ENCODE measurements at regions not wholly inside any gene's neighbourhood (a gene's known extent, or its start where the extent isn't known, plus 50 kb on each side); places are given as distances from the start of the nearest gene placed in this dataset.

GRCh38 chr2:58853420-58853819, 612.3 kb upstream of the FANCL start:
- H3K36me3 ChIP-seq (ENCODE audit: insufficient read depth, low read length), result no peaks in the 10 kb centered on the region
- H3K4me3 Mint-ChIP-seq, result no peak overlapping the region
- intact Hi-C loops (cut with micrococcal nuclease), result no loop called here
- H3K9me3 Mint-ChIP-seq, result peaks cover 0 to 5% (median 0%) of the 10 kb centered on the region in 8 donors
- DNase-seq, result no peak
- H3K4me1 ChIP-seq (ENCODE audit: insufficient read depth, low read length), result no peaks in the 10 kb centered on the region
- POLR2A ChIA-PET (ENCODE audit: partially characterized antibody), result no interaction called here
- H3K4me3 ChIP-seq (ENCODE audit: low read length in 2 of 2), result no peak overlapping the region
- no peaks in the 10 kb centered on the region for H3K27me3 Mint-ChIP-seq
- CTCF ChIA-PET (ENCODE audit: partially characterized antibody), result no interaction called here
- H3K27ac ChIP-seq (ENCODE audit: low read depth, low read length), result no peak overlapping the region
- no peaks in the 10 kb centered on the region for H3K9me3 ChIP-seq (ENCODE audit: control insufficient read depth in 1 of 2, low read length in 2 of 2)
- peaks cover 0 to 3% of the 10 kb centered on the region in 2 donors for H3K36me3 Mint-ChIP-seq
- no peaks in the 10 kb centered on the region for H3K4me1 Mint-ChIP-seq
- no peak overlapping the region for H3K27ac Mint-ChIP-seq
- no peaks in the 10 kb centered on the region for H3K27me3 ChIP-seq (ENCODE audit: insufficient read depth, low read length)

GRCh38 chr2:58852905-58853304, 611.8 kb upstream of the FANCL start:
- H3K36me3 ChIP-seq (ENCODE audit: insufficient read depth, low read length), result no peaks in the 10 kb centered on the region
- H3K27me3 ChIP-seq (ENCODE audit: insufficient read depth, low read length), result no peaks in the 10 kb centered on the region
- no peaks in the 10 kb centered on the region for H3K4me1 Mint-ChIP-seq
- no peak overlapping the region for H3K27ac ChIP-seq (ENCODE audit: low read depth, low read length)
- H3K9me3 Mint-ChIP-seq, result peaks cover 0 to 5% (median 0%) of the 10 kb centered on the region in 8 donors
- H3K4me3 Mint-ChIP-seq, result no peak overlapping the region
- no peak for DNase-seq
- H3K4me3 ChIP-seq (ENCODE audit: low read length in 2 of 2), result no peak overlapping the region
- no peaks in the 10 kb centered on the region for H3K9me3 ChIP-seq (ENCODE audit: control insufficient read depth in 1 of 2, low read length in 2 of 2)
- intact Hi-C loops (cut with micrococcal nuclease), result no loop called here
- no peaks in the 10 kb centered on the region for H3K4me1 ChIP-seq (ENCODE audit: insufficient read depth, low read length)
- ChIA-PET POLR2A (ENCODE audit: partially characterized antibody) (no interaction called here), CTCF (ENCODE audit: partially characterized antibody) (no interaction called here)
- no peaks in the 10 kb centered on the region for H3K27me3 Mint-ChIP-seq
- H3K36me3 Mint-ChIP-seq, result peaks cover 0 to 3% of the 10 kb centered on the region in 2 donors
- H3K27ac Mint-ChIP-seq, result no peak overlapping the region

- Mint-ChIP-seq H3K4me1 (no peaks in the 10 kb centered on the region), H3K36me3 (peaks cover 0 to 3% of the 10 kb centered on the region in 2 donors), H3K4me3 (no peak overlapping the region), H3K27ac (no peak overlapping the region), H3K9me3 (peaks cover 0 to 5% (median 0%) of the 10 kb centered on the region in 8 donors), H3K27me3 (no peaks in the 10 kb centered on the region)
- Histone ChIP-seq H3K27me3 (ENCODE audit: insufficient read depth, low read length) (no peaks in the 10 kb centered on the region), H3K4me3 (ENCODE audit: low read length in 2 of 2) (no peak overlapping the region), H3K36me3 (ENCODE audit: insufficient read depth, low read length) (no peaks in the 10 kb centered on the region), H3K9me3 (ENCODE audit: control insufficient read depth in 1 of 2, low read length in 2 of 2) (no peaks in the 10 kb centered on the region), H3K27ac (ENCODE audit: low read depth, low read length) (no peak overlapping the region), H3K4me1 (ENCODE audit: insufficient read depth, low read length) (no peaks in the 10 kb centered on the region)
- intact Hi-C loops (cut with micrococcal nuclease), result no loop called here
- POLR2A ChIA-PET (ENCODE audit: partially characterized antibody), result no interaction called here
- CTCF ChIA-PET (ENCODE audit: partially characterized antibody), result no interaction called here
- no peak for DNase-seq
These were observed 611.1 kb upstream of the FANCL start for GRCh38 chr2:58852243-58852642.

GRCh38 chr2:58851598-58851997, 610.5 kb upstream of the FANCL start:
- H3K27ac ChIP-seq (ENCODE audit: low read depth, low read length), result no peak overlapping the region
- H3K36me3 Mint-ChIP-seq, result no peaks in the 10 kb centered on the region
- no peaks in the 10 kb centered on the region for H3K27me3 ChIP-seq (ENCODE audit: insufficient read depth, low read length)
- no peak overlapping the region for H3K4me3 Mint-ChIP-seq
- intact Hi-C loops (cut with micrococcal nuclease), result no loop called here
- no peaks in the 10 kb centered on the region for H3K4me1 Mint-ChIP-seq
- ChIA-PET CTCF (ENCODE audit: partially characterized antibody) (no interaction called here), POLR2A (ENCODE audit: partially characterized antibody) (no interaction called here)
- no peak overlapping the region for H3K4me3 ChIP-seq (ENCODE audit: low read length in 2 of 2)
- H3K27ac Mint-ChIP-seq, result no peak overlapping the region
- no peaks in the 10 kb centered on the region for H3K9me3 ChIP-seq (ENCODE audit: control insufficient read depth in 1 of 2, low read length in 2 of 2)
- no peaks in the 10 kb centered on the region for H3K9me3 Mint-ChIP-seq
- no peaks in the 10 kb centered on the region for H3K27me3 Mint-ChIP-seq
- no peak for DNase-seq
- H3K36me3 ChIP-seq (ENCODE audit: insufficient read depth, low read length), result no peaks in the 10 kb centered on the region
- no peaks in the 10 kb centered on the region for H3K4me1 ChIP-seq (ENCODE audit: insufficient read depth, low read length)

GRCh38 chr2:58845011-58845410, 603.9 kb upstream of the FANCL start:
- Mint-ChIP-seq H3K27ac (no peak overlapping the region), H3K4me1 (no peaks in the 10 kb centered on the region), H3K9me3 (peaks cover 0 to 2% (median 0%) of the 10 kb centered on the region in 8 donors), H3K4me3 (no peak overlapping the region), H3K36me3 (no peaks in the 10 kb centered on the region), H3K27me3 (no peaks in the 10 kb centered on the region)
- ChIA-PET POLR2A (ENCODE audit: partially characterized antibody) (no interaction called here), CTCF (ENCODE audit: partially characterized antibody) (interaction anchor here (0.5 kb wide), 1 partner anchor 1090 kb away, joined by 3 read pairs; no protein-coding TSS in a partner anchor)
- Histone ChIP-seq H3K27me3 (ENCODE audit: insufficient read depth, low read length) (no peaks in the 10 kb centered on the region), H3K4me3 (ENCODE audit: low read length in 2 of 2) (no peak overlapping the region), H3K27ac (ENCODE audit: low read depth, low read length) (no peak overlapping the region), H3K4me1 (ENCODE audit: insufficient read depth, low read length) (no peaks in the 10 kb centered on the region), H3K36me3 (ENCODE audit: insufficient read depth, low read length) (no peaks in the 10 kb centered on the region), H3K9me3 (ENCODE audit: control insufficient read depth in 1 of 2, low read length in 2 of 2) (no peaks in the 10 kb centered on the region)
- DNase-seq, result no peak
- intact Hi-C loops (cut with micrococcal nuclease), result no loop called here

GRCh38 chr2:58842501-58843155, 601.5 kb upstream of the FANCL start:
- Histone ChIP-seq H3K27me3 (ENCODE audit: insufficient read depth, low read length) (no peaks in the 10 kb centered on the region), H3K27ac (ENCODE audit: low read depth, low read length) (no peak overlapping the region), H3K36me3 (ENCODE audit: insufficient read depth, low read length) (no peaks in the 10 kb centered on the region), H3K9me3 (ENCODE audit: control insufficient read depth in 1 of 2, low read length in 2 of 2) (no peaks in the 10 kb centered on the region), H3K4me1 (ENCODE audit: insufficient read depth, low read length) (no peaks in the 10 kb centered on the region), H3K4me3 (ENCODE audit: low read length in 2 of 2) (no peak overlapping the region)
- ChIA-PET POLR2A (ENCODE audit: partially characterized antibody) (no interaction called here), CTCF (ENCODE audit: partially characterized antibody) (no interaction called here)
- H3K9me3 Mint-ChIP-seq, result peaks cover 0 to 2% (median 0%) of the 10 kb centered on the region in 8 donors
- intact Hi-C loops (cut with micrococcal nuclease), result no loop called here
- no peaks in the 10 kb centered on the region for H3K27me3 Mint-ChIP-seq
- DNase-seq, result no peak
- H3K4me3 Mint-ChIP-seq, result no peak overlapping the region
- no peaks in the 10 kb centered on the region for H3K36me3 Mint-ChIP-seq
- no peaks in the 10 kb centered on the region for H3K4me1 Mint-ChIP-seq
- H3K27ac Mint-ChIP-seq, result no peak overlapping the region

GRCh38 chr2:58834404-58834803, 593.3 kb upstream of the FANCL start:
- H3K4me1 Mint-ChIP-seq, result no peaks in the 10 kb centered on the region
- DNase-seq, result no peak

More at GRCh38 chr2:58834404-58834803, 593.3 kb upstream of the FANCL start:
- Histone ChIP-seq H3K36me3 (ENCODE audit: insufficient read depth, low read length) (no peaks in the 10 kb centered on the region), H3K4me3 (ENCODE audit: low read length in 2 of 2) (no peak overlapping the region), H3K27ac (ENCODE audit: low read depth, low read length) (no peak overlapping the region), H3K27me3 (ENCODE audit: insufficient read depth, low read length) (no peaks in the 10 kb centered on the region), H3K4me1 (ENCODE audit: insufficient read depth, low read length) (no peaks in the 10 kb centered on the region), H3K9me3 (ENCODE audit: control insufficient read depth in 1 of 2, low read length in 2 of 2) (no peaks in the 10 kb centered on the region)
- Mint-ChIP-seq H3K27me3 (no peaks in the 10 kb centered on the region), H3K4me3 (no peak overlapping the region), H3K36me3 (no peaks in the 10 kb centered on the region), H3K9me3 (peaks cover 0 to 18% (median 10%) of the 10 kb centered on the region in 8 donors), H3K27ac (no peak overlapping the region)
- POLR2A ChIA-PET (ENCODE audit: partially characterized antibody), result no interaction called here
- CTCF ChIA-PET (ENCODE audit: partially characterized antibody), result no interaction called here
- intact Hi-C loops (cut with micrococcal nuclease), result loop anchor here (2.0 kb wide), 1 partner anchor 16 kb away; no protein-coding TSS in a partner anchor
